ENCODE measurements at regions not wholly inside any gene's neighbourhood (a gene's known extent, or its start where the extent isn't known, plus 50 kb on each side); places are given as distances from the start of the nearest gene placed in this dataset.

GRCh38 chr4:60745800-60746571, 454.1 kb upstream of the ADGRL3 start:
- H3K4me2 ChIP-seq (ENCODE audit: insufficient read depth, low read length): no peak overlapping the region
- no peaks in the 10 kb centered on the region for H3K79me2 ChIP-seq (ENCODE audit: control insufficient read depth, insufficient read depth, low read length)
- no peak overlapping the region for H3K9ac ChIP-seq (replicated peaks; ENCODE audit: extremely low read depth, insufficient read depth, low read length)
- no peaks in the 10 kb centered on the region for H3K4me1 ChIP-seq (ENCODE audit: control insufficient read depth, extremely low read depth, insufficient read depth, low read length)
- H3K27ac ChIP-seq (ENCODE audit: insufficient read depth, low read depth, low read length): no peak overlapping the region
- ChIA-PET CTCF (no interaction called here), POLR2A (no interaction called here)
- no TSS peak for BruUV-seq (replicated peaks)
- H3K9me3 ChIP-seq (replicated peaks; ENCODE audit: control insufficient read depth, insufficient read depth, low read length): peaks cover 3% of the 10 kb centered on the region
- no peaks in the 10 kb centered on the region for H3K9me1 ChIP-seq (replicated peaks; ENCODE audit: control insufficient read depth, extremely low read depth, insufficient read depth, low read length)
- no peak for TF ChIP-seq FOS (IDR thresholded peaks at IDR 0.05; ENCODE audit: borderline replicate concordance, insufficient read depth, low read length)
- DNase-seq (ENCODE audit: low read depth, low spot score): no peak
- intact Hi-C loops (cut with micrococcal nuclease): no loop called here
- no peak overlapping the region for H2AFZ ChIP-seq (ENCODE audit: low read depth, low read length)
- H3K4me3 ChIP-seq (replicated peaks in 1 of 3; ENCODE audit: insufficient read depth in 1 of 3, low read depth in 1 of 3, low read length in 3 of 3): no peak overlapping the region
- dilution Hi-C loops (cut with MboI; ENCODE audit: extremely low pct_ligation_motif_present, low sequenced_read_pairs): no loop called here
- no peaks in the 10 kb centered on the region for H3K36me3 ChIP-seq (ENCODE audit: control insufficient read depth in 2 of 2, extremely low read depth in 1 of 2, insufficient read depth in 2 of 2, low read length in 2 of 2)
- FAIRE-seq: no peak
- no peaks in the 10 kb centered on the region for H3K27me3 ChIP-seq (ENCODE audit: control insufficient read depth in 2 of 2, insufficient read depth in 2 of 2, low read length in 2 of 2)
- no peaks in the 10 kb centered on the region for H4K20me1 ChIP-seq (replicated peaks; ENCODE audit: control insufficient read depth, extremely low read depth, insufficient read depth, low read length)

GRCh38 chr4:60750962-60751361, 449.2 kb upstream of the ADGRL3 start:
- H3K9me1 ChIP-seq (replicated peaks; ENCODE audit: control insufficient read depth, extremely low read depth, insufficient read depth, low read length): no peaks in the 10 kb centered on the region
- no peak overlapping the region for H3K27ac ChIP-seq (ENCODE audit: insufficient read depth, low read depth, low read length)
- H2AFZ ChIP-seq (ENCODE audit: low read depth, low read length): no peak overlapping the region
- peaks cover 1% of the 10 kb centered on the region for H3K9me3 ChIP-seq (replicated peaks; ENCODE audit: control insufficient read depth, insufficient read depth, low read length)
- no peak for TF ChIP-seq GATA2 (IDR thresholded peaks at IDR 0.05; ENCODE audit: insufficient read depth, insufficient read length, low read depth, low read length)
- no peak for TF ChIP-seq FOS (IDR thresholded peaks at IDR 0.05; ENCODE audit: borderline replicate concordance, insufficient read depth, low read length)
- no peak for TF ChIP-seq MAX (IDR thresholded peaks at IDR 0.05; ENCODE audit: insufficient read depth, insufficient read length)
- TF ChIP-seq MYC (IDR thresholded peaks at IDR 0.05; ENCODE audit: low read depth, low read length): no peak
- no peak for TF ChIP-seq POLR2A (IDR thresholded peaks at IDR 0.05; ENCODE audit: low read depth, low read length)
- no peak for TF ChIP-seq JUN (IDR thresholded peaks at IDR 0.05; ENCODE audit: borderline replicate concordance, insufficient read depth, insufficient read length, low read depth)
- TF ChIP-seq CTCF (IDR thresholded peaks at IDR 0.05; ENCODE audit: extremely low read depth in 1 of 2, insufficient read depth in 1 of 2, low read depth in 1 of 2, low read length in 2 of 2): no peak
- TF ChIP-seq EZH2 (IDR thresholded peaks at IDR 0.05; ENCODE audit: borderline replicate concordance, low read depth, low read length, severe bottlenecking): no peak
- no peak overlapping the region for H3K4me2 ChIP-seq (ENCODE audit: insufficient read depth, low read length)
- H3K4me1 ChIP-seq (ENCODE audit: control insufficient read depth, extremely low read depth, insufficient read depth, low read length): no peaks in the 10 kb centered on the region
- H3K36me3 ChIP-seq (ENCODE audit: control insufficient read depth in 2 of 2, extremely low read depth in 1 of 2, insufficient read depth in 2 of 2, low read length in 2 of 2): no peaks in the 10 kb centered on the region
- DNase-seq (ENCODE audit: low read depth, low spot score) (no peak), FAIRE-seq (no peak)
- no peak overlapping the region for H3K9ac ChIP-seq (replicated peaks; ENCODE audit: extremely low read depth, insufficient read depth, low read length)
- ChIA-PET POLR2A (no interaction called here), CTCF (no interaction called here)
- H3K79me2 ChIP-seq (ENCODE audit: control insufficient read depth, insufficient read depth, low read length): no peaks in the 10 kb centered on the region
- H4K20me1 ChIP-seq (replicated peaks; ENCODE audit: control insufficient read depth, extremely low read depth, insufficient read depth, low read length): no peaks in the 10 kb centered on the region
- BruUV-seq (replicated peaks): no TSS peak
- dilution Hi-C loops (cut with MboI; ENCODE audit: extremely low pct_ligation_motif_present, low sequenced_read_pairs) (no loop called here), intact Hi-C loops (cut with micrococcal nuclease) (no loop called here)
- no peak overlapping the region for H3K4me3 ChIP-seq (replicated peaks in 1 of 3; ENCODE audit: insufficient read depth in 1 of 3, low read depth in 1 of 3, low read length in 3 of 3)
- no peaks in the 10 kb centered on the region for H3K27me3 ChIP-seq (ENCODE audit: control insufficient read depth in 2 of 2, insufficient read depth in 2 of 2, low read length in 2 of 2)
